ENCODE measurements at regions not wholly inside any gene's neighbourhood (a gene's known extent, or its start where the extent isn't known, plus 50 kb on each side); places are given as distances from the start of the nearest gene placed in this dataset.

GRCh38 chr2:66872081-66872985, 437.4 kb downstream of the MEIS1 start:
- Histone ChIP-seq H2BK20ac (ENCODE audit: low read depth, low read length) (peak overlapping the region; percentile 98), H3K56ac (ENCODE audit: extremely low read depth, insufficient read depth, low read length) (peak overlapping the region; percentile 89), H2BK120ac (ENCODE audit: low read depth, low read length) (peak overlapping the region; percentile 93), H3K4ac (ENCODE audit: low read depth, low read length) (peak overlapping the region; percentile 90), H3K18ac (ENCODE audit: low read depth, low read length) (peak overlapping the region; percentile 97), H2BK15ac (ENCODE audit: low read depth, low read length) (peak overlapping the region; percentile 93), H3K9ac (ENCODE audit: low read depth, low read length) (peak overlapping the region; percentile 69), H4K91ac (ENCODE audit: insufficient read depth, low read depth, low read length) (peak overlapping the region; percentile 88), H4K20me1 (ENCODE audit: insufficient read depth, low read length) (no peaks in the 10 kb centered on the region), H3K36me3 (ENCODE audit: control insufficient read depth, insufficient read depth, low read length) (no peaks in the 10 kb centered on the region), H3K4me2 (ENCODE audit: low read depth, low read length) (peak overlapping the region; percentile 87), H2AFZ (replicated peaks; ENCODE audit: low read length, poor library complexity) (no peak overlapping the region), H3K9me1 (ENCODE audit: insufficient read depth, low read length) (peaks cover 11% of the 10 kb centered on the region), H3K9me3 (ENCODE audit: control insufficient read depth, insufficient read depth, low read length) (no peaks in the 10 kb centered on the region), H4K5ac (ENCODE audit: low read depth, low read length) (peak overlapping the region; percentile 93), H3K23ac (ENCODE audit: low read depth, low read length) (peak overlapping the region; percentile 91), H3K27ac (ENCODE audit: insufficient read depth, low read length) (peak overlapping the region; percentile 94), H3K14ac (replicated peaks; ENCODE audit: low read depth, low read length) (peak overlapping the region; percentile 97), H3K79me1 (ENCODE audit: low read depth in 1 of 2, low read length in 2 of 2) (peaks cover 0 to 29% of the 10 kb centered on the region in 2 experiments; a peak in 3 of 4 replicates), H2AK9ac (replicated peaks; ENCODE audit: low read depth, low read length, poor library complexity) (no peak overlapping the region), H3K4me3 (ENCODE audit: insufficient read depth, low read depth, low read length) (no peak overlapping the region), H2AK5ac (ENCODE audit: low read depth, low read length) (peak overlapping the region; percentile 68; the same call in 1 of the 2 replicates), H3K27me3 (ENCODE audit: control insufficient read depth, insufficient read depth, low read length) (no peaks in the 10 kb centered on the region), H2BK5ac (ENCODE audit: low read depth, low read length, poor library complexity, severe bottlenecking) (peak overlapping the region; percentile 96), H4K8ac (ENCODE audit: low read depth in 2 of 2, low read length in 2 of 2) (peak overlapping the region; percentile 8 to 74), H3K4me1 (ENCODE audit: control insufficient read depth, insufficient read depth, low read length) (peaks cover 33% of the 10 kb centered on the region)
- in situ Hi-C loops (cut with MboI; ENCODE audit: low sequenced_read_pairs) (no loop called here), dilution Hi-C loops (cut with HindIII; ENCODE audit: low sequenced_read_pairs, unreplicated experiment) (no loop called here), intact Hi-C loops (cut with micrococcal nuclease) (loop anchor here (5.0 kb wide), 1 partner anchor 70 kb away; no protein-coding TSS in a partner anchor)
- no peak for TF ChIP-seq NFE2L2 (IDR thresholded peaks at IDR 0.05; ENCODE audit: low read depth, low read length)
- peak; percentile 92 for TF ChIP-seq CEBPB (IDR thresholded peaks at IDR 0.05; ENCODE audit: low read depth, low read length)
- TF ChIP-seq BHLHE40 (IDR thresholded peaks at IDR 0.05; ENCODE audit: low read depth, low read length): peak; percentile 38; the same call in 1 of the 2 replicates
- peak; percentile 38; the same call in 1 of the 2 replicates for TF ChIP-seq POLR2A (IDR thresholded peaks at IDR 0.05; ENCODE audit: low read depth, low read length)
- TF ChIP-seq MXI1 (IDR thresholded peaks at IDR 0.05; ENCODE audit: borderline replicate concordance, low read depth, low read length): no peak
- POLR2A ChIA-PET (ENCODE audit: unreplicated experiment): interaction anchor here (1.3 kb wide), 1 partner anchor 438 kb away, joined by 4 read pairs; no protein-coding TSS in a partner anchor
- CTCF ChIA-PET: interaction anchor here (1.2 kb wide), 1 partner anchor 82 kb away, joined by 4 read pairs; no protein-coding TSS in a partner anchor
- ATAC-seq (ENCODE audit: low read depth) (peak; percentile 41), DNase-seq (peak; percentile 90)
- WGBS, 2 experiments (ENCODE audit: extremely low coverage in 2 of 2, insufficient read length in 1 of 2): no CpG with 5 or more reads among the region's 8 CpGs
- no TSS peak for BruUV-seq (replicated peaks)

Measured in IMR-90 (cell line).